SJSA1 (cell line): ENCODE measurements at regions not wholly inside any gene's neighbourhood (a gene's known extent, or its start where the extent isn't known, plus 50 kb on each side); places are given as distances from the start of the nearest gene placed in this dataset.

Experiments
- DNase-seq, 2 experiments: peaks; one replicate each; pipeline ENCODE4 v3.0.0-alpha.2; 2015 to 2020; ENCODE audit warnings: low spot score in 2 of 2, low read depth in 1 of 2
- H3K27ac ChIP-seq: fragments of 250-450 bp; sonication (Bioruptor Pico); 2 replicates; pipeline ENCODE4 v1.5.1; 2020; ENCODE audit warnings: mild to moderate bottlenecking, moderate library complexity
- H3K27me3 ChIP-seq: fragments of 250-450 bp; sonication (Bioruptor Pico); replicated peaks from 2 replicates; pipeline ENCODE4 v1.5.1; 2020; ENCODE audit warnings: mild to moderate bottlenecking, moderate library complexity
- H3K36me3 ChIP-seq: fragments of 250-450 bp; sonication (Bioruptor Pico); 2 replicates; pipeline ENCODE4 v1.5.1; 2020; ENCODE audit warnings: mild to moderate bottlenecking
- H3K4me1 ChIP-seq: fragments of 250-450 bp; sonication (Bioruptor Pico); replicated peaks from 2 replicates; pipeline ENCODE4 v1.6.1; 2021; ENCODE audit warnings: mild to moderate bottlenecking
- H3K4me3 ChIP-seq: fragments of 250-450 bp; sonication (Bioruptor Pico); 2 replicates; pipeline ENCODE4 v1.5.1; 2020; ENCODE audit warnings: mild to moderate bottlenecking
- H3K9me3 ChIP-seq: fragments of 250-450 bp; sonication (Bioruptor Pico); replicated peaks from 2 replicates; pipeline ENCODE4 v1.5.1; 2020; ENCODE audit warnings: mild to moderate bottlenecking

DNA sequence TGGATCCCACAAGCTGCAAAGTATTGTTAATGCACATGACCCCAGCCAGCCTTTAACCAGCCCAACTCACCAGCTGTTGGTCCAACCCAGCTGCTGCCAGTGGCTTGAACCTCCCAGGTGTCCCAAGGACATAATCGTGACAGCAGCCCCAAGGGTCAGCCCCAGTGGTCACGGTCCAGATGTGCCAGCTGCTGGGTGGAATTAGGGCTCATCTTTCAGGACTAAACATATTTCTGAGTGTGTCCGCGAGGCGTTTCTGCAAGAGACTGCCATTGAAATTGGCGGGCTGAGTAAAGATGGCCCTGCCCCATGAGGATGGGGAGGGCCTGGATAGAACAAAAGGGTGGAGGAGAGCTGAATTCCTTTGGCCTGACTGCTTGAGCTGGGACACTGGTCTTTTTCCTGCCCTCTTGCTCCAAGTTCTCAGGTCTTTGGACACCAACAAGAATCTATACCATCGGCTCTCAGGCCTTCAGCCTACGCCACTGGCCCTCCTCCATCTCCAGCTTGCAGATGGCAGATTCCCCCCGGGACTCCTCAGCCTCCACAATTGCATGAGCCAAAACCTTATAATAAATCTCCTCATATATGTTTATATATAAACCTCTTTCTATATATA is 240.2 kb downstream of the MN1 start:
- H3K27ac ChIP-seq = no peak overlapping the region
- H3K9me3 ChIP-seq = peaks cover 4% of the 10 kb centered on the region; the same call in 1 of the 2 replicates
- H3K27me3 ChIP-seq = no peaks in the 10 kb centered on the region
- no peak for DNase-seq
- H3K4me1 ChIP-seq = peaks cover 8% of the 10 kb centered on the region
- H3K4me3 ChIP-seq = no peak overlapping the region
- H3K36me3 ChIP-seq = no peaks in the 10 kb centered on the region

DNA sequence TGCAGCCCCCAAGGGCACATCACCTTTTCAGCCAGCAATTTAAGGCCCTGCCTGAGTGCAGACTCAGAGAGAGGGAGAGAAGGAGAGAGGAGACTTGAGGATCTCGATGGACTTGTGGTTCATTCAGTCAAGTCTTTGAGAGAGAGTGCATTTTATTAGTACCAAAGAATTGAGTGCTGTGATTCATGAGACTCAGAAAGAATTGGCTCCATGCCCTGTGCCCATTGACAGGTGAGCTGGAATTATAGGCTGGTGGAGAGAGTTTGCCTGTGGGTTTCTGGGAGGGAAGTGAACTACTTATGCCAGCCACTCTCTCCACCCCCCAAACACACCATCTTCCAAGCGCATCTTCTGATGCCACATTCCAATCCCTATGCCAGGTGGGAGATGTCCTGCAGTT is 236.8 kb downstream of the MN1 start:
- DNase-seq = no peak
- Histone ChIP-seq H3K36me3 (no peaks in the 10 kb centered on the region), H3K27ac (no peak overlapping the region), H3K9me3 (peaks cover 4% of the 10 kb centered on the region; the same call in 1 of the 2 replicates), H3K27me3 (peaks cover 3% of the 10 kb centered on the region), H3K4me1 (0 out of 2 replicates have a peak, but pooled peaks cover 3% of the 10 kb centered on the region), H3K4me3 (no peak overlapping the region)

DNA sequence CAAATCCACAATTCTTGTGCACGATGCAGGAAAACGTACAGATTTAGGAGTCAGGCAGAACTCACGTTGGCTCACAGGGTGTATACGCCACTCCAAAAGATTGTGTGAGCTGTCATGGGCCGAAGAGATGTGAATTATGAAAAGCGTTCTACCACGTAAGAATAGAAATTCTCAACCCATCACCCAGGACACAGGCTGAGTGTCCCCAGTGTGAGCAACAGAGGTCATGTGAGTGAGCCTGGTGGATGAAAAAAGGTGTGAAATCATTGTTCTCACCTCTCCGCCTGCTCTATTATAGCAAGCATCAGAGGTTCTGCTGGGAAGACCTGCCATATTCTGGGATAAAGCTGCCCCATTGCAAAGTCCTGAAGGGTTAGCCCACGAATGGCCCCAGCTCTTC is 235.0 kb downstream of the MN1 start:
- no peak overlapping the region for H3K27ac ChIP-seq
- peaks cover 16% of the 10 kb centered on the region for H3K27me3 ChIP-seq
- H3K4me3 ChIP-seq = no peak overlapping the region
- H3K36me3 ChIP-seq = no peaks in the 10 kb centered on the region
- peaks cover 4% of the 10 kb centered on the region; the same call in 1 of the 2 replicates for H3K9me3 ChIP-seq
- no peak for DNase-seq
- no peaks in the 10 kb centered on the region for H3K4me1 ChIP-seq

DNA sequence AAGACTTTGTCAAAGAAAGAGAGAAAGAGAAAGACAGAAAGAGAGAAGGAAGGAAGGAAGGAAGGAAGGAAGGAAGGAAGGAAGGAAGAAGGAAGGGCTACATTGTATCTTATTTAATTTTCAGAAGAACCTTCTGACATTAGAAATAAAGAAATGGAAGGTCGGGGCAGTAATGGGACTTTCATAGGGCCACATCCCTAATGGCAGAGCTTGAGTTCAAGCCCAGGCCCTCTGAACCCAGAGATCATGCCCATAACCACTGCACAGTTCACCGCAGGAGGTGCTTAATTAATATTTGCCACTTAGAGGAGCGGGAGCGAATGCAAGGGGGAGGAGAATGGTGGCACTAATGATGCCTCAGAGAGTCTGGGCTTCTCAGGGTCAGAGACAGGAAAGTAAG is 233.3 kb downstream of the MN1 start:
- H3K36me3 ChIP-seq = no peaks in the 10 kb centered on the region
- H3K4me1 ChIP-seq = no peaks in the 10 kb centered on the region
- H3K4me3 ChIP-seq = no peak overlapping the region
- peaks cover 25% of the 10 kb centered on the region for H3K27me3 ChIP-seq
- DNase-seq = no peak
- no peak overlapping the region for H3K27ac ChIP-seq
- H3K9me3 ChIP-seq = peaks cover 4% of the 10 kb centered on the region; the same call in 1 of the 2 replicates

DNA sequence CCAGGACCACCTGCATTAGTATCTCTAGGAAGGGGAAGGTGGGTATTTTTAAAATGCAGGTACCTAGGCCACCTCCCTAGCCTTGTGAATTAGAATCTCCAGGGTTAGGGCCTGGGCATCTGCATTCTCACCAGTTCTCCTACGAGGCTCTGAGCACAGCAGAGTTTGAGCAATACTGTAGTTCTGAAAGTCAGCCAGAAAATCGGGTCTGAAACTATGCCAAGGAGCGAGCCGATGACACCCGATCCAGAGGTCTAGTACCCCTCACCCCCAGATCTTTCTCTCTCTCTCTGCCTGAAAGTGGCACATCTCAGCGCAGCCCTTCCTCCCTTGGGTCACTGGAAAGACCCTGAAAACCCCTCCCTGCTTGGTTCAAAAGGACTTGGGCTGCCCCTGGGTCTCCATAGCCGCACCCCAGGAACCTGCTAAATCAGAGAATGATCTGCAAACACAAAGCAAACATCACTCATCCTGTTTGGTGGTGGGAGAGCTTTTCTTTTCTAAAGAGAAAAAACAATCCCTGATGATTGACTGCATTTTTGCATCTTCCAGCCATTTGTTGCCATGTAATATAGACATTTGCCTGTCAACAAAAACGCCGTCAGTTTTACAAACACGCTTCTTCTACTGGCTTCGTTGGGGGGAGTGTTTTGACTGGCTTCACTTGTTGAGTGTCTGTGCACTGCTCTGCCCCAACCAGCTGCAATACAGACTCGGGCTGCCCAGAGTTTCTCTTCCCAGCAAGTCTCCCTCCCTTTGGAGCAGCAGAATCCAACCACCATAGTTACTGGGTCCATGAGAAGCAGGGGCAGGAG is 229.9 kb downstream of the MN1 start:
- Histone ChIP-seq H3K9me3 (no peaks in the 10 kb centered on the region), H3K4me1 (no peaks in the 10 kb centered on the region), H3K27ac (no peak overlapping the region), H3K4me3 (no peak overlapping the region), H3K27me3 (peaks cover 30% of the 10 kb centered on the region), H3K36me3 (no peaks in the 10 kb centered on the region)
- no peak for DNase-seq

DNA sequence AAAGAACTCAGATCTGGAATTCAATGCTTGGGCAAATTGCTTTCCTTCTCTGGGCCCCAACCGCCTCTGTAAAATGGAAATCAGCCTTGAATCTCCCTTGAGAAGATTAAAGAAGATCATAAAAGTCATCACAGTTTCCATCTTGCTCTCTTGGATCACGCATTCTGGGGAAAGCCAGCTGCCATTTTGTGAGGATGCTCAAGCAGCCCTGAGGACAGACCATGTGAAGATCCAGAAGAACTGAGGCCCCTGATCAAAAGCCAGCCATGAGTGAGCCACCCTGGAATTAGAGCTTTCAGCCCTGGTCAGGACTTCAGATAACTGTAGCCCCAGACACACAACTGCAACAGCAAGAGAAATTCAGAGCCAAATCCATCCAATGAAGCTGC is 229.3 kb downstream of the MN1 start:
- Histone ChIP-seq H3K36me3 (no peaks in the 10 kb centered on the region), H3K27me3 (peaks cover 30% of the 10 kb centered on the region), H3K4me3 (no peak overlapping the region), H3K4me1 (no peaks in the 10 kb centered on the region), H3K27ac (no peak overlapping the region), H3K9me3 (no peaks in the 10 kb centered on the region)
- DNase-seq = no peak

DNA sequence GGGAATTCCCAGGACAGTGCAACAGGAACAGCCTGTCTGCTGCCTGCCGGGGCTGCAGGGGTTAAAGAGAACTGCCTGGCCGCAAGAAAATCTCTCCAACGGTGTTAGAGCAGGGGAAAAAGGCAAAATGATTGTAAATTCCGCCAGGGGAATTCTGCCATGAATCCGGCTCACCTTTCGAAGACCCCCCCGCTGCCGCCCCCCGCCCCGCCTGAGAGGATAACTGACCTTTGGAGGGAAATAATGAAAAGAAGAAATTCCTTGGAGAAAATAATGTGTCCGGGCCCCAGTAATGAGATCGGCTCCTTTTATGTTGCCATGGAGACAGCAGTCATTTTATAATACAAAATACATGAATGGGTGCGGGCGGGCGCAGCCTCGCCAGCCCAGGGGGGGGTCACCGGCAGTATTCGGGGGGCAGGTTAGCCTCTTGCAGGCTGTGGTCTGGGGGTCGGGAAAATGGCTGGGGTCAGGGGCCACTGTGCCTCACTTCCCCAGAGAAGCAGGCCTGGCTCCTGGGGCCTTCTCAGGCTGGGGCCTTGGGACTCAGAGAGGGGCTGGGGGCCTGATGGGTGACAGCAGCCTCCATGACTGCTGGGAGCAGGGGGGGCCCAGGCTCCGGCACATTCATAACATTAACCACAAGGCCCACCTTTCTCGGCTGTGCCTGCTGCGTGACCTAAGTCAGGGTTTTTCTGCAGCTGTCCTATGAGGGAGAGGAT is 228.1 kb downstream of the MN1 start:
- Histone ChIP-seq H3K36me3 (no peaks in the 10 kb centered on the region), H3K4me1 (no peaks in the 10 kb centered on the region), H3K4me3 (no peak overlapping the region), H3K27me3 (peaks cover 34% of the 10 kb centered on the region), H3K9me3 (no peaks in the 10 kb centered on the region), H3K27ac (no peak overlapping the region)
- DNase-seq = no peak

DNA sequence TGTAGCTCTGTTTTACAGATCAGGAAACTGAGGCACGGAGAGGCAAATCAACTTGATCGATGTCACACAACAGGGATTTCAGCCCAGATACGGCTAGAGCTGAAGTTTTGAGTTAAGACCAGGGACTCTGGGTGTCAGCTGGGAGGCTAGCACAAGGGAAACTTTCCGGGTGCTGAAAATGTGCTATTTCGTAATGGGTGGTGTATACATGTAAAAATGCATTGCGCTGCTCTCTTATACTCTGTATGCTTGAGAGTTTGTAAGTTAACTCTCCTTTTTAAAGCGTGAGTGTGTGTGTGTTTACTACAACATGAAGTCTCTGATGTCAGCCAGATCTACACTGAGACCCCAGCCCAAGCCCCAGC is 227.6 kb downstream of the MN1 start:
- Histone ChIP-seq H3K36me3 (no peaks in the 10 kb centered on the region), H3K27me3 (peaks cover 40% of the 10 kb centered on the region), H3K27ac (no peak overlapping the region), H3K9me3 (no peaks in the 10 kb centered on the region), H3K4me1 (no peaks in the 10 kb centered on the region), H3K4me3 (no peak overlapping the region)
- DNase-seq = no peak

DNA sequence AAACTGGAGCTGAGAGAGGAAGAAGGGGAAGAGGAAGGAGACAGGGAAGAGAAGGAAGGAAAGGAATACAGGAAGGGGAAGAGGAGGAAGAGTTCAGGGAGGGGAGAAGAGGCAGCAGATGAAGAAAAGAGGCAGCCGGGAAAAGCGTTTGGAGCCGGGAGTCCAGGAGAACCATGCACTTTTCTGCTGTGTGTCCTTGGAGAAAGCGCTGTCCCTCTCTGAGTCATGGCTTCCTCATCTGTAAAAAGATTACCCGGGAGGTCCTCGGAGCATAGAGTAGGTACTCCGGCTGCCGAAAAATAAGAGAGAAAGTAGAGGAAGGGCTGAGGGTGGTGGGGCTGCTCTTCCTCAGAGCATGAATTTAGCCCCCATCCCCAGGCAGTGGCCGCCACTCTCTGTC is 226.9 kb downstream of the MN1 start:
- DNase-seq = no peak
- H3K4me1 ChIP-seq = no peaks in the 10 kb centered on the region
- H3K27me3 ChIP-seq = peaks cover 39% of the 10 kb centered on the region
- H3K9me3 ChIP-seq = no peaks in the 10 kb centered on the region
- no peaks in the 10 kb centered on the region for H3K36me3 ChIP-seq
- H3K27ac ChIP-seq = no peak overlapping the region
- no peak overlapping the region for H3K4me3 ChIP-seq

DNA sequence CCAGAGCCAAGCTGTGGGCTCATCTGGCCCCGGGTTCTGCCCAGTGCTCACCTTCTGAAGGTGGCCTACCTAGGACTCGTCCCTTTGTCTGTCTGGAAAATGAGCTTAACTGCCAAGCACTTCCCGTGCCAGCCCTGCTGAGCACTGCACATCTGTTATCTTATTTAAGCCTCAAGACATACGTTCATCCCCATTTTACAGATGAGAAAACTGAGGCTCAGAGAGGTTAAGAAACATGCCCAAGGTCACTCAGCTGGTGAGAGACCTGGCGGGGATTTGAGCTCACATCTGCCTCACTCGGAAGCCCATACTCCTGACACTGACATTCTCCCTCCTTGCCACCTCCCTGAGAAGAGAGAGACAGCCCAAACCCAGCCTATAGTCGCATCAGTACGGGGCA is 226.2 kb downstream of the MN1 start:
- Histone ChIP-seq H3K9me3 (no peaks in the 10 kb centered on the region), H3K4me3 (no peak overlapping the region), H3K36me3 (no peaks in the 10 kb centered on the region), H3K27ac (no peak overlapping the region), H3K27me3 (peaks cover 36% of the 10 kb centered on the region), H3K4me1 (no peaks in the 10 kb centered on the region)
- no peak for DNase-seq

DNA sequence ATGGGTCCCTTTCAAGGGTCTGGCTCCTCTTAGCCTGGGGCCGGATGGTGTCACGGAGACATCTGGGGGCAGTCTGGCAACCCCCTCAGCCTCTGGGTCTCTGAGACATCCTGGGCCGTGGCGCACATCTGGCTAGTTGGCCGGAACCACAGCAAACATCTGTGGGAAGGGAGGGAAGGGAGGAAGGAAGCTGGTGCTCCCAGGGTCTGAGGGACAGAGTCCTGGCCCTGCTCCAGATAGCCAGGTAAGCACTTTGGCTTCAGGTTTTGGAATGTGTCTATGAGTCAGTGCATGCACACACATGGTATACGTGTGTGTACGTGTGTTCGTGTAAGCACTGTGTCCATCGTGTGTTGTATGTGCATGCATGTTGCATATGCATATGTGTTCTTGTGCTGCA is 225.1 kb downstream of the MN1 start:
- Histone ChIP-seq H3K27me3 (peaks cover 25% of the 10 kb centered on the region), H3K9me3 (no peaks in the 10 kb centered on the region), H3K4me1 (no peaks in the 10 kb centered on the region), H3K36me3 (no peaks in the 10 kb centered on the region), H3K27ac (no peak overlapping the region), H3K4me3 (no peak overlapping the region)
- no peak for DNase-seq

DNA sequence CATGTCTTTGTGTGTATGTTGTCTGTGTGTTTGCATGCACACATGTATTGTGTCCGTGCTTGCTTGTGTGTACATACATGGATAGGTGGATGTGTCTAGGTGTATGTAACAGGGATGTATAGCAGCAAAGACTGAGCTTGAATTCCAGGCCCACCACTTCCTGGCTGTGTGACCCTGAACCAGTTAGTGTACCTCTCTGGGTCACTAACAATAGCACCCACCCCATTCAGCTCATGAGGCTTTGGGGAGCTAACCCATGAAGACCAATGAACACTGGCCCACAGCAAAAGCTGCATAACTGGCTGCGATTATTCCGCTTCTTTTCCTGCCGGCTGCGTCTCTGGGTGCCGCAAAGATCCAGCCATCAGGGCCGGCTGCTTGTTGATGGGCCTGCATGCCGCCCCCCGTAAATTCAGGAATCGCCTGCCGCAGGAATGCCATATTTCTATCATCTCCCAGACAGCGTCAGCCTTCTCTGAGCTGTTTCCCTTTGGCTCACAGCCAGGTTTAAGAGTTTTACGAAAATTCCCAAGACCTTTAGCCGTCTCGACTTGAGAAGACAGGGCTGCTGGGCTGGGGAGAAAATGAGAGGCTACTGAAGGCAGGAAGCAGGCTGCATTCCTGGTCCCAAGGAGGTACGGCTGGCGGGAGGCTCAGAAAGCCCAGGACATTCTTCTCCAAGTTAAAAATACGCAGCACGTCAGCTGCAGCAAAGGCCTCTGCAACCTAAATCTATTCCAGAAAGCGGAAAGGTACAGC is 224.6 kb downstream of the MN1 start:
- peaks cover 25% of the 10 kb centered on the region for H3K27me3 ChIP-seq
- no peak overlapping the region for H3K4me3 ChIP-seq
- no peak overlapping the region for H3K27ac ChIP-seq
- H3K9me3 ChIP-seq = no peaks in the 10 kb centered on the region
- DNase-seq = no peak
- no peaks in the 10 kb centered on the region for H3K36me3 ChIP-seq
- no peaks in the 10 kb centered on the region for H3K4me1 ChIP-seq

DNA sequence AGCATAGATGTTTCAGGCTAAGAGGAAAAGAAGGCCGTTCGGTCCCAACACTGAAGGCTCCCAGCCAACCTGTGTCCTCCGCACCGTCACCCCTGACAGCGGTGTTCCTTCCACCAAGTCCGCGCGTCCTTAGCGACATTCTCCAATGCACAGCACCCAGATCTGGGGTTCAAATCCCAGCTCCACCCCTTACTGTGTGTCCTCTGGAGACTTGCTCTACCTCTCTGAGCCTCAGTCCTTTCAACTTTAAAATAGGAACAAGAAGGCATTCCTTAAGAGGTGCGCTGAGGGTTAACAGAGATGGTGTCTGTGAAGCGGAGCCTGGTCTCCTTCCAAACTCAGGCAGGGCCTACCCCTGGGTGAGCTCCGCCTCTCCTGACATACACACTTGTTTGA is 224.0 kb downstream of the MN1 start:
- no peaks in the 10 kb centered on the region for H3K9me3 ChIP-seq
- no peak for DNase-seq
- peaks cover 23% of the 10 kb centered on the region for H3K27me3 ChIP-seq
- H3K4me3 ChIP-seq = no peak overlapping the region
- no peak overlapping the region for H3K27ac ChIP-seq
- H3K36me3 ChIP-seq = no peaks in the 10 kb centered on the region
- no peaks in the 10 kb centered on the region for H3K4me1 ChIP-seq
